Neural progenitor cell (in vitro differentiated cells): ENCODE measurements at regions not wholly inside any gene's neighbourhood (a gene's known extent, or its start where the extent isn't known, plus 50 kb on each side); places are given as distances from the start of the nearest gene placed in this dataset.
"Not testable (repeated sequence)": the region's sequence is repeated elsewhere in the genome, so short reads cannot be mapped to it uniquely, and the experiment has no call there.

ENCODE experiments used
- DNase-seq: peaks from one replicate; pipeline ENCODE4 v3.0.0-alpha.2; 2016; ENCODE audit warnings: low spot score
- H2AFZ ChIP-seq: fragments of 200-600 bp; sonication (generic); replicated peaks from 2 replicates; pipeline ENCODE4 v1.6.1; 2016; ENCODE audit warnings: antibody characterized with exemption
- H3F3A ChIP-seq: fragments of 200-600 bp; sonication (generic); 2 replicates; pipeline ENCODE4 v1.6.1; 2016; ENCODE audit warnings: antibody characterized with exemption, low read depth
- H3K27ac ChIP-seq: fragments of 200-600 bp; sonication (generic); 2 replicates; pipeline ENCODE4 v1.5.1; 2016; ENCODE audit warnings: mild to moderate bottlenecking
- H3K27me3 ChIP-seq: fragments of 200-600 bp; sonication (generic); 2 replicates; pipeline ENCODE4 v1.6.1; 2016; ENCODE audit warnings: mild to moderate bottlenecking, moderate library complexity
- H3K36me3 ChIP-seq: fragments of 200-600 bp; sonication (generic); 2 replicates; pipeline ENCODE4 v1.5.1; 2016
- H3K4me1 ChIP-seq: fragments of 200-600 bp; sonication (generic); 2 replicates; pipeline ENCODE4 v1.6.1; 2016; ENCODE audit warnings: mixed run types
- H3K4me2 ChIP-seq: fragments of 200-600 bp; sonication (generic); 2 replicates; pipeline ENCODE4 v1.6.1; 2016
- H3K4me3 ChIP-seq: fragments of 200-600 bp; sonication (generic); 2 replicates; pipeline ENCODE4 v1.5.1; 2016
- H3K79me2 ChIP-seq: fragments of 200-600 bp; sonication (generic); 2 replicates; pipeline ENCODE4 v1.6.1; 2016; ENCODE audit warnings: low read depth
- H3K9ac ChIP-seq: fragments of 200-600 bp; sonication (generic); 2 replicates; pipeline ENCODE4 v1.6.1; 2016
- H3K9me3 ChIP-seq: fragments of 200-600 bp; sonication (generic); 2 replicates; pipeline ENCODE4 v1.5.1; 2016; ENCODE audit warnings: low read depth
- H4K20me1 ChIP-seq: fragments of 200-600 bp; sonication (generic); 2 replicates; pipeline ENCODE4 v1.6.1; 2016; ENCODE audit warnings: low read depth
- H3K27ac Mint-ChIP-seq: 3 replicates; pipeline ENCODE4 v1.8.0; 2021; ENCODE audit warnings: mixed read lengths
- H3K27me3 Mint-ChIP-seq: 2 replicates; pipeline ENCODE4 v1.8.0; 2022; ENCODE audit warnings: low read depth, mild to moderate bottlenecking, inconsistent platforms, moderate library complexity, mixed read lengths; ENCODE audit not compliant: insufficient read depth
- H3K36me3 Mint-ChIP-seq: 3 replicates; pipeline ENCODE4 v1.8.0; 2021; ENCODE audit warnings: mixed read lengths
- H3K4me1 Mint-ChIP-seq: 3 replicates; pipeline ENCODE4 v1.8.0; 2021; ENCODE audit warnings: mixed read lengths
- H3K4me3 Mint-ChIP-seq: 3 replicates; pipeline ENCODE4 v1.8.0; 2021; ENCODE audit warnings: mild to moderate bottlenecking, moderate library complexity, mixed read lengths
- H3K9me3 Mint-ChIP-seq: 3 replicates; pipeline ENCODE4 v1.8.0; 2020; ENCODE audit warnings: mixed read lengths
- EZH2 ChIP-seq: fragments of 200-600 bp; sonication (generic); IDR thresholded peaks from 2 replicates; pipeline ENCODE4 v1.6.1; 2017; ENCODE audit warnings: antibody characterized with exemption, mild to moderate bottlenecking, moderate library complexity
- EZH2phosphoT487 ChIP-seq: fragments of 200-600 bp; sonication (generic); IDR thresholded peaks from 2 replicates; pipeline ENCODE4 v1.6.1; 2017; ENCODE audit warnings: antibody characterized with exemption
- TF ChIP-seq, protein P1 (sequence below): fragments of 200-600 bp; sonication (generic); IDR thresholded peaks from 2 replicates; pipeline ENCODE4 v1.5.1; 2017; ENCODE audit warnings: antibody characterized with exemption, mild to moderate bottlenecking

DNA sequence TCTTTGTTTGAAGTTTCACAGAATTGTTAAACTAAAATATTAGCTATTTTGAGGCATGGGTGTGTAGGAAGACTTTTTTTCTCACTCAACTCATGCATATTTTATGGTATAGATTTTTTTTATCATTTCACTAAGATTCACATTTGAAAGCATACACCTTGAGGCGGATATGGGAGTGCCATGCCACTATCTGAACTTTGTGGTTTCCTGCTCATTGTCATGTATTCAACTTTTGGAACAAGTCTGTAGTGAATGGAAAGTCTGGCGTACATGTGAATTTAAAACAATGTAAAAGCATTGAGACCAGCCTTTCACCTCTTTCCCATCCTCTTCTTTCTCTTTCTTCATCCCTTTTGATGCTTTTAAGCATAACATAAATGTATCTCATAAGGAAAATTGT is 147.9 kb downstream of the TPBG start:
- H3K9me3 Mint-ChIP-seq = peaks cover 52% of the 10 kb centered on the region
- no peak overlapping the region for H3K9ac ChIP-seq
- no peak for DNase-seq

GRCh38 chr6:82517896-82518295 is 154.3 kb downstream of the TPBG start:
- H3K36me3 Mint-ChIP-seq = peaks cover 11% of the 10 kb centered on the region
- H3K27ac ChIP-seq, H3K4me1 ChIP-seq, H3K79me2 ChIP-seq, H3F3A ChIP-seq, H4K20me1 ChIP-seq, H3K4me3 ChIP-seq, H3K27me3 Mint-ChIP-seq, H3K4me2 ChIP-seq, H3K4me1 Mint-ChIP-seq, H3K27me3 ChIP-seq, H2AFZ ChIP-seq, H3K4me3 Mint-ChIP-seq, H3K27ac Mint-ChIP-seq, H3K9ac ChIP-seq, H3K36me3 ChIP-seq, DNase-seq: not testable (repeated sequence)
- peaks cover 17% of the 10 kb centered on the region for H3K9me3 ChIP-seq
- peaks cover 61% of the 10 kb centered on the region for H3K9me3 Mint-ChIP-seq

More for the DNA sequence above, 147.9 kb downstream of the TPBG start:
- Histone ChIP-seq H3K4me2 (no peak overlapping the region), H2AFZ (no peak overlapping the region), H3F3A (no peaks in the 10 kb centered on the region), H4K20me1 (no peaks in the 10 kb centered on the region), H3K4me1 (no peaks in the 10 kb centered on the region), H3K27ac (no peak overlapping the region), H3K79me2 (no peaks in the 10 kb centered on the region), H3K4me3 (no peak overlapping the region), H3K36me3 (no peaks in the 10 kb centered on the region), H3K9me3 (peaks cover 5% of the 10 kb centered on the region), H3K27me3 (no peaks in the 10 kb centered on the region)
- Mint-ChIP-seq H3K4me1 (peaks cover 6% of the 10 kb centered on the region), H3K27me3 (no peaks in the 10 kb centered on the region), H3K27ac (no peak overlapping the region), H3K4me3 (no peak overlapping the region), H3K36me3 (peaks cover 5% of the 10 kb centered on the region)
- TF ChIP-seq, protein P1, sequence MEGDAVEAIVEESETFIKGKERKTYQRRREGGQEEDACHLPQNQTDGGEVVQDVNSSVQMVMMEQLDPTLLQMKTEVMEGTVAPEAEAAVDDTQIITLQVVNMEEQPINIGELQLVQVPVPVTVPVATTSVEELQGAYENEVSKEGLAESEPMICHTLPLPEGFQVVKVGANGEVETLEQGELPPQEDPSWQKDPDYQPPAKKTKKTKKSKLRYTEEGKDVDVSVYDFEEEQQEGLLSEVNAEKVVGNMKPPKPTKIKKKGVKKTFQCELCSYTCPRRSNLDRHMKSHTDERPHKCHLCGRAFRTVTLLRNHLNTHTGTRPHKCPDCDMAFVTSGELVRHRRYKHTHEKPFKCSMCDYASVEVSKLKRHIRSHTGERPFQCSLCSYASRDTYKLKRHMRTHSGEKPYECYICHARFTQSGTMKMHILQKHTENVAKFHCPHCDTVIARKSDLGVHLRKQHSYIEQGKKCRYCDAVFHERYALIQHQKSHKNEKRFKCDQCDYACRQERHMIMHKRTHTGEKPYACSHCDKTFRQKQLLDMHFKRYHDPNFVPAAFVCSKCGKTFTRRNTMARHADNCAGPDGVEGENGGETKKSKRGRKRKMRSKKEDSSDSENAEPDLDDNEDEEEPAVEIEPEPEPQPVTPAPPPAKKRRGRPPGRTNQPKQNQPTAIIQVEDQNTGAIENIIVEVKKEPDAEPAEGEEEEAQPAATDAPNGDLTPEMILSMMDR = no peak
- no peak for TF ChIP-seq EZH2
- TF ChIP-seq EZH2phosphoT487 = no peak

- Mint-ChIP-seq H3K9me3 (peaks cover 28% of the 10 kb centered on the region), H3K4me1 (peaks cover 7% of the 10 kb centered on the region), H3K36me3 (peaks cover 7% of the 10 kb centered on the region), H3K27ac (no peak overlapping the region), H3K4me3 (no peak overlapping the region), H3K27me3 (peaks cover 3% of the 10 kb centered on the region)
- Histone ChIP-seq H3K27ac (no peak overlapping the region), H3K9ac (no peak overlapping the region), H3K27me3 (no peaks in the 10 kb centered on the region), H3K36me3 (no peaks in the 10 kb centered on the region), H3K4me1 (peaks cover 5% of the 10 kb centered on the region), H3K4me2 (no peak overlapping the region), H3F3A (no peaks in the 10 kb centered on the region), H3K9me3 (peaks cover 12% of the 10 kb centered on the region), H4K20me1 (no peaks in the 10 kb centered on the region), H3K79me2 (no peaks in the 10 kb centered on the region), H3K4me3 (no peak overlapping the region), H2AFZ (no peak overlapping the region)
- no peak for DNase-seq
- TF ChIP-seq EZH2phosphoT487 (no peak), EZH2 (no peak)
- TF ChIP-seq, protein P1 = no peak
Measured at GRCh38 chr6:82521369-82521768, 157.8 kb downstream of the TPBG start.

- no peak for DNase-seq
- H3K9me3 ChIP-seq = peaks cover 12% of the 10 kb centered on the region
- no peak overlapping the region for H3K9ac ChIP-seq
- no peaks in the 10 kb centered on the region for H3K79me2 ChIP-seq
- H3K4me3 ChIP-seq = no peak overlapping the region
- no peaks in the 10 kb centered on the region for H4K20me1 ChIP-seq
- Mint-ChIP-seq H3K27me3 (peaks cover 3% of the 10 kb centered on the region), H3K4me3 (no peak overlapping the region), H3K4me1 (peaks cover 8% of the 10 kb centered on the region), H3K36me3 (peaks cover 7% of the 10 kb centered on the region), H3K27ac (no peak overlapping the region), H3K9me3 (peaks cover 24% of the 10 kb centered on the region)
- H3K4me2 ChIP-seq = no peak overlapping the region
- no peak for TF ChIP-seq EZH2phosphoT487
- TF ChIP-seq, protein P1 = no peak
- TF ChIP-seq EZH2 = no peak
- H2AFZ ChIP-seq = no peak overlapping the region
- no peaks in the 10 kb centered on the region for H3K36me3 ChIP-seq
- H3K4me1 ChIP-seq = peaks cover 5% of the 10 kb centered on the region
- H3F3A ChIP-seq = no peaks in the 10 kb centered on the region
- H3K27me3 ChIP-seq = no peaks in the 10 kb centered on the region
- no peak overlapping the region for H3K27ac ChIP-seq
Measured at GRCh38 chr6:82521861-82522260, 158.2 kb downstream of the TPBG start.
